ENCODE measurements at regions not wholly inside any gene's neighbourhood (a gene's known extent, or its start where the extent isn't known, plus 50 kb on each side); places are given as distances from the start of the nearest gene placed in this dataset.

DNA sequence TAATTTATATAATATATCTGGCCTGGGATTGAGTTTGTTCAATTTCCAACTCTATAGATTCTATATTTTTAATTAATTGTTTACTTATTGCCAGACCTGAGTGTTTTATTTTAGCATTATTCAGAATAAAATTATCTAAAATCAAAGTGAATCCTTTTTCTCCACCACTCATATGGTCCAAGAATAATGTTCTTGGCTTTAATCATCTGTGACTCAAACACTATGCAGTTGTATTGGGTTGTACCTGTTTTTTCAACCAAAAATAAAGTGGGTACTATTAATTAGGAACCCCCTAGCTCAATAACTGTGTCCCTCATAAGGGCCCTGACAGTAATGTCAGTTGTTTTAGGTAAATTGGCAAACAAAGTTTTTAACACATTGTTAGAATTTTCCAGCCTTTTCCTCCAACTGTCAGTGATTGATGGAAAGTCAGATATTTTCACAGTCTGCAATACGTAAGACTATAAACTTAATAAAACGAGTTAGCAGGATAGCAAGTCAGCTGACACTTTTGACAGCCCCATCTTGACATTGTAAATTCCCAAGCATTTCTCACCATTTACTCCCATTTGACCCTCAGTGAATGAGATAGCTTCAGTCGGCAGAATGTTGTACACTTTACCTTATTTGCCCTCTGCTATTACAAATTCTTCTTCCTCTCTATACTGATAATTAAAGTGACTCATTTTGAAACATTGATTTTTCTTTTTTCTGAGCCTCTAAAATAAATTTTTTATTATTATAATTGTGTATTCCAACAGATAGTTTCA is 587.4 kb downstream of the METTL4 start:
- DNase-seq = no peak

DNA sequence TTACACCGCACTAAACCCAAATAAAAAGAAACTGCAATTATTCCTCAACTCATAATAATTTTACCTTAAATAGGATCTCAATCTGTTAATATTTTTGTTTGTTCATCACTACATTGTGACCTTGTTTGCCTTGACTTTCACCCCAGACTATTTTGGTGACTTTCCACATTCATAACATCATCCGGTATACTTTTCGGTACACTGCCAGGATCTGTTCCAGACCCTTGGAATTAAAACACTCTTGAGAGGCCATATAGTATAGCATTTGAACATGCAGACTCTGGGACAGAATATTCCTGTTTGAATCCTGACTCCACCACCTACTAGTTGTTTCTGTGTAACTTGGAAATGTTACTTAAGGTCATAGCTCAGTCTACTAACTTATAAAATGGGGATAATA is 577.4 kb downstream of the METTL4 start:
- no peak for DNase-seq

DNA sequence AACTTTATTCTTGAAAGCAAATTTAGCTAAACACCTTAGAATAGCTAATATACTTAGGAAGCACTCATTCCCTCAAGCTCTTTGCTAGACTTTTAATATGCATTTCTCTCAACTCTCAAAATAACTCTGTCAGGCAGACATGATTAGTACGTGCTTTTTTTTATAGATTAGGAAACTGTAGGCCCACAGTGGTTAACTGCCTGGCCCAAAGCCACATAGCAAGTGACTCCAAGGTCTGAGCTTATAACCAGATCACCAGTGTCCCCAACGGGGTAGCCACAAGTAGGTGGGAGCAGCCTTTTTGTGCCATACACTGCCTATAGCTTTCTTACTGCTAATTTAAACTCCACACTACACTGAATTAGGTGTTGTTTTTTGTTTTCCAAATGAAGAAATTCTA is 576.8 kb downstream of the METTL4 start:
- DNase-seq = no peak

DNA sequence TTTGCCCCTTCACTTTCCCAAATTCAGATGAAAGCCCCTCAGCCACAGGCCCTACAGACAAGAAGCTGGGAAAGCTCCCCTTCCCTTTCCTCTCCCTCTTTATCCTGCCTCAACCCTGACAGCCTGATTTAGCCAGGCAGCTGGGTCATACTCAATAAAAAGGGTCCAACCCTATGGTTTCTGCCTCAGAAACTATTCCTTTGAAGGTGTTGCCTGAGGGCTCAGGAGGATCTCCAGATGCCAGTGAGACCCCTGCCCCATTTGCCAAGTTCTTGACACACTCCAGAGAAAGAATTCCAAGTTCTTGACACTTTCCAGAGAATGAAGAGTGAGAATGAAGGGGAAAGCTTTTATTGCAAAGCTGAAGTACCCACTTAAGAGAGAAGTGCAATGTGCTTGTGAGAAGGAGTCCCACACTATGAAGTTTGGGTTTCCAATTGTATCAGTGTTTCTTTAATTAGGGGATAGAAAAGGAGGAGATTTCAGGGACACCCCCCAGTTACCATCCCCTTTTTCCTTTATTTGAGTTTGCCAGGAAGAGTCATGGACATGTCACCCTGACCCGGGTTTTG is 576.2 kb downstream of the METTL4 start:
- DNase-seq = no peak

DNA sequence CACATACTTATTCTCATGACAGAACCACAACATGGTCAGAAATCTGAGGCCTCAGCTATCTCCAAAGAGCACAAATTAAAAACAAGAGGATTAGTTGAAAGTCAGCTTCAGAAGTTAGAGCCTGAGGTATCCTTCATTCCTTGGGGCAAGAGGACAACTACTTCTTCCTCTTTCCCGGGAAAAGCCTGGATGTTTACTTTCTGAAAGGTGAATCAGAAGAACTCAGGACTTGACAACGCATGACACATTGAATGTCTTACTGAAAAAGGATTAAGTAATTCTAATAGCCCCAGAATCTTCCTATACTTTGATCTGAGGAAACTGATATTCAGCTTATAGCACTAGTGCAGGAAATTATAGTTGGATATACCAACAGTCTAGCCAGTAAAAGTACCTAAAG is 573.2 kb downstream of the METTL4 start:
- no peak for DNase-seq

DNA sequence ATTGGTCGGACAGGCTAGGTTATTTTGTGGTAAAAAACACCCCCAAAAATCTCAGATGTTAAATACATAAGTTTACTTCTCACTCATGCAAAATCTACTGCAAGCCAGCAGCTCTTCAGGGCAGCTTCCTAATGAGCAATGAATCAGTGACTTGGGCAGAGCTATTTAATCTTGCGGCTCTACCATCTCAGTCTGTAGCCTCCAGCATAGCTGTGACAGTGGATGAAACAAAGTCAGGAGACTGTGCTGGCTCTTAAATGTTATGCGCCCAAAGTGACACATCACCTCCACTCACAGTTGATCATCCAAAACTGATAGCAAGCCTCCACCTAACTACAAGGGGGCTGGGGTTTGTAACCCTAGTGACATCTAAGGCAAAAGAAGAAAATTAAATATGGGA is 571.9 kb downstream of the METTL4 start:
- no peak for DNase-seq

DNA sequence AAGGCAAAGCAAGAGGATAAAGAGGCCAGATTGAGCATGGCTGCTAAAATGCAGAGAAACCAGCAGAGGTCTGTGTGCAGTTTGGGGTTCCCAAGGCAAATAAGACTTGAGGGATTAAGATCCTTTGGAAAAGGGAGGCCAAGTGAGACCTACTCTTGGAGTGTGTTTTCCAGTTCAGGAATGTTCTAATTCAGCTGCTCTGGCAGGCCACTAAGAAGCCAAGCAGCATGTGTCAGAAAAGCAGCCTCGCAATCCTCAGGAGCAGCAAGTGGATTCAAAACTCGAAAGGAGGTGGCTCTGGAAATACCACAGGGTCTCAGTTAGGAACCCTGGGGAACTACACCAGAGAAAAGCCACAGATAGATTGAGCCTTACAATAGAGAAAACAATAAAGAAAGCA is 569.2 kb downstream of the METTL4 start:
- DNase-seq = no peak

DNA sequence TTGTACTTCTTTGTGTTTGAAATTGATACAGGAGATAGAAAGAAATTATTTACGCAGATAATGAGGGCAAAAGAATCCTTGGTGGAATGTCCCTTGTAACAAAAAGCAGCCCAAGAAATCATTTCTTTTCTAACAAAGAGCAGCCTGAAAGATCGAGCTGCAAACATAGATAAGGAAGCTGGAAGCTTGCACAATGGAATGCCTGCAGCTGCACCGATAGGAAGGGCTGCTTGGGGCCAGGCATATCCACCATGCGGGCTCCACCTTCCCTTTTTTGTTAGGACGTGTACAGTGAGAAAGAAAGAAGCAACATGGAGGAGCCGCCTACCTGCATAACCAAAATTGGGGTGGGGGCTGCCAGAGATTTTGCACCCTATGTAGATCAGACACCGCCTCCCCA is 568.7 kb downstream of the METTL4 start:
- DNase-seq = no peak

DNA sequence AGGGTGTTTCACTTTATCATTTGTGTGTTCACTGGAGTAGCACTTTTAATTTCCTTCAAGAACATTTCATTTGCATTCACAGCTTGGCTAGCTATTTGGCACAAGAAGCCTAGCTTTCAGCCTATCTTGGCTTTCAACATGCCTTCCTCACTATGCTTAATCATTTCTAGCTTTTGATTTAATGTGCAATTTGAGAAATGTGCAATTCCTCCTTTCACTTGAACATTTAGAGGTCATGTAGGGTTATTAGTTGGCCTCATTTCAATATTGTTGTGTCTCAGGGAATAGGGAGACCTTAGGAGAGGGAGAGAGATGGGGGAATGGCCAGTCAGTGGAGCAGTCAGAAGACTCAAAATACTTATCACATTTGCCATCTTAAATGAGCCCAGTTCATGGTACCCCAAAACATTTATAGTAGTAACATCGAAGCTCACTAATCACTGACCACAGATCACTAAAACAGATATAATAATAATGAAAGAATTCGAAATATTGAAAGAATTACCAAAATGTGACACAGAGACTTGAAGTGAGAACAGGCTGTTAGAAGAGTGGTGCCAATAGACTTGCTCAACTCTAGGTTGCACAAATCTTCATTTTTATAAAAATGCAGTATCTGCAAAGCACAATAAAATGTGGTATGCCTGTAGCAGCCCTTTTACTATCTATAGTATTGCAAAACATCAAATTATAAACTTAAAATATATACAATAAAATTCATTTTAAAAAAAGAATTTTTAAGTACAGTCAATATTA is 561.2 kb downstream of the METTL4 start:
- DNase-seq = peak; percentile 17

DNA sequence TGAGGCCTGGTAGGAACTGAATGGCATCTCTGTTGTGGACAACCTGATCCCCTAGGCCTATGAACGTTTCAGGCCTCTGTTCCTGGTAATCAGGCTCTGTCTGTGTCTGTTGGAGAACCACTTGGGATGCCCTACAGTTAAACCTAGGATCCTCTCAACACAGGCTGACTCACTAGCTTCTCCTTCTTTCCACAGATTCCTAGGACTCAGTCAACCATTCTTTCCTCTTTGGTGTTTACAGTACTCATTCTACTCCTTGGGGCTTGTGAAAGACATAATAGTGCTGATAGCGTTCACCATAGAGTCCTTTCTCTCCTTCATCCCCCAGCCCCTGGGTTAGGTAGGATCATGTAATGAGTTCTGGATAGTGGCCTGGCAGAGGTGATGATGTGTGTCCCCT is 544.3 kb downstream of the METTL4 start:
- no peak for DNase-seq

DNA sequence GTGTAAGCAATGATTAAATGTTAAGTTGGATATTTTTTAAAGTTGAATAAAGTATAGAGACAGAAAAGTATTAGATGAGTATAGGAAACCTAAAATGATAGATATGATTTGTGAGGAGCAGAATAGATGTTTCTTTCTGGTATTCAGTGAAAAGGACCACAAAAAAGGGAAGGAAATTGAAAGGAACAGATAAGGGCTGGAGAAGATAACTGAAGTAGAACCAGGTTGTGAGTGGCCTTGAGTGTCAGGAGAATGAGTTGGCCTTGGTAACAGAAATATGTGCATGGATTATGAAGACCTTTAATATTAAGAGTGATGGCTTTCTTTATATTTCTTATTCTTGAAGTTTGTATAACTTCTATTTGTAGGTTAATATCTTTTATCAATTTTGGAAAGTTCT is 543.5 kb downstream of the METTL4 start:
- DNase-seq = no peak

DNA sequence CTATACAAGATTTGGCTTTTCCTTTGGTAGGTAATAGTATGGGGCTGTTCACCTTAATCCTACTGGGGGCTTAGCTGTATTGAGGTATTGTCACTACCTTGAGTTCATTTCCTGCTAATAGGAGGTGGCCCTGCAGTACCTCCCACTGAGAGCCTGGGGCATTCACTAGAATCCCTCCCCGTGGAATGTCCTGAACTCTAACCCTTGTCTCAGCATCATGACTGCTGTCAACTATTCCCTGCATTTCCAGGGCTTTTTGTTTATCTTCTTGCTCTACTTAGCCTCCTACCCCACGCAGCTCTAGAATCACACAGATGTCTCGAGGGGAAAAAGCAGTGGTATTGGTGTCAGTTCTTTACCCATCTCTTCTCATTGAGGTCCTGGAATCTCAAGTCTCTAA is 542.3 kb downstream of the METTL4 start:
- DNase-seq = no peak

DNA sequence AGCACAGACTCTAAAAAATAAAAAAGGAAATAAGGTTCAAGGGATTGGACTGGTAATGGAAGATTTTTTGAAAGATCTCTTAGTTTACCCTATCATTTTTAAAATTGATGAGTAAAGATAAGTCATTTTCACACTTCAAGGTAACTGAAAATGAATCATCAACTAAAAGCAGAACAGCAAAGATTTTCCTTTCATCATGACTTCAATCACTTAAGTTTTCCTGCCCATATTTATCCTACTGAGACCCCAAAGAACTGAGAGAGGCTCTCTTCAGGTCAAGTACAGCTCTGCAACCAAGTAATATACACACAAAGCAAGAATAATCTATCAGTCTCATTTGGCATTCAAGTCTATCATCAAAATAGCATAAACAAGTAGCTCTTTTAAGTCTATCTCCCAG is 540.7 kb downstream of the METTL4 start:
- no peak for DNase-seq

DNA sequence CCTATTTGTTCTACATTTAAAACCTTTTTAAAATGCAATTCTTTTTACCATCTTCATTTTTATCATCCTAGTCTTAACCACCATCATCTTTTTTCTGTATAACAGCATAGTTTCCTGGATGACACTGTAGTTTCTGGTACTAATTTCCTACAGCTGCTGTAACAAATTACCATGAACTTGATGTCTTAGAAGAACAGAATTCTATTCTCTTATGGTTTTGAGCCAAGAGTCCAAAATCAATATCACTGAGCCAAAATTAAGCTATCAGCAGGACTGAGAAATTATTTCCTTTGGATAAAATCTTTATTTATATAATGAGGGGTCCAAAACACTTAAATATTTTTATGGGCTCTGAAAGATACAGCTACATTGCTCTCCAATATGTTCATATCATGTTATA is 539.3 kb downstream of the METTL4 start:
- DNase-seq = no peak

DNA sequence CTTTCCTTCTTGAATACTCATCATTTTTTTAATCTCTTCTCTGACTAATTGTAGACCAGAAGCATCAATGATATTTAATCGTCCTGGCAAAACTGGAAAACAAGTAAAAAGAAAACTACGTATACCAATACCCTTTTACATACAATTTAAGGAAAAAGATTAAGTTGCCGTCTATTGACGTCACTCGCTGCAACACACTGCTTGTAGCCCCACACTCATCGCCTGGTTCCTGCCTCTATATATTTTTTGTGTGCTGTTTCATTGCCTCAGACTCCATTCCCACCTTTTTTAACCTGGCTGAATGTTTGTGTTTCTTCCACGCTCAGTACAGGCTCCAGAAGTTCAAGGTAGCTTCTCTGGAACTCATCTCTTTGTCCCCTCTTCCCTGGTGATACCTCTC is 536.2 kb downstream of the METTL4 start:
- DNase-seq = no peak

DNA sequence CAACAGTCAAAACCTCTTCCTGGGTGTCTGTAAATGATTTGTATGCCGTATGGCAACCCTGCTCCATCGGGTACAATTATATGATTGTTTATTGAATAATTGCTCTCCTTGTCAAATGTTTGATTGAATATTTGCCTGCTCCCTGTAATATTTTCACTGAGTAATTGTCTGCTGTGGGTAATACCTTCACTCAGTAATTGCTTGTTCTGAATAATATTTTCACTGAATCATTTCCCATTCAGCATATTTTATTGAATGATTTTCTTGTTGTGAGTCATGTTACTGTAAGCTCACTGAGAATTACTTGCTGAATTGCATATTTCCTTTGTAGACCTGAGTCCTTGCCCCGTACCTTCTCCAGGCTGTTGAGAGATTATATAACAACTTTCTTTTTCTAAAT is 535.2 kb downstream of the METTL4 start:
- DNase-seq = peak; percentile 26

DNA sequence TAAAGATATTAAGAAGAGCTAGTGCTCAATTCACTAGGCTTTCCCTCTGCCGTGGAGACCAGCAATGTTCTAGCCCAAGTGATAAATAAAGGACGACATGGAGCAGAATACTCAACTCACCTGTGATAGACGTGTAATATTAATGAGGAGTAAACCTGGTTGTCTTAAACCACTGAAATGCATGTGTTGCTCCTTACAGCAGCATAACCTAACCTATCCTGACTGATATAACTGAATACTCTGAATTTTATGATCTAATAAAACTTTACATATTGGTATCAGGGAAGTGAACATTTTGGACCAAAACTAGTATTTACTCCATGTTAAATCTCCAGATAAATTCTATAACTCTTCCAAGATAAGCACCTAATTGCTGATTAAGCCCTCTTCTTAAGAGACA is 531.0 kb downstream of the METTL4 start:
- DNase-seq = no peak

DNA sequence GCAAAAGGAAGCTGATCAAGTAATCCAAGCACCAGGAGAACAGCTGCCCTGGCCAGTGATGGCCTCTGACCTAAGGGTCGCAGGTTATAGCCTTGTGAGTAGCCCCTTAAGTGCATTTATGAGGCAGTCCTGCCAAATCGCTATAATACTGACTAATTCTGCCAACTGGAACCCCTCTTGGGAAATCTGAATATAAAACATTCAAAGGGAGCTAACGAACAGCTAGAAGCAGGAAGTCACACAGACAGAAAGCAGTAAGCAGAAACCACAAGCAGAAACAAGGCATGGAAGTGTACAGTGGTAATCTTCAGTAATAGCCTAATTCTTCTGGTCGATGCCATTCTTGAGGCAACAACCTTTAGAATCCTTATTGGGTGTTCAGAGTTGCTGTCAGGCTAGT is 521.3 kb downstream of the METTL4 start:
- DNase-seq = no peak

DNA sequence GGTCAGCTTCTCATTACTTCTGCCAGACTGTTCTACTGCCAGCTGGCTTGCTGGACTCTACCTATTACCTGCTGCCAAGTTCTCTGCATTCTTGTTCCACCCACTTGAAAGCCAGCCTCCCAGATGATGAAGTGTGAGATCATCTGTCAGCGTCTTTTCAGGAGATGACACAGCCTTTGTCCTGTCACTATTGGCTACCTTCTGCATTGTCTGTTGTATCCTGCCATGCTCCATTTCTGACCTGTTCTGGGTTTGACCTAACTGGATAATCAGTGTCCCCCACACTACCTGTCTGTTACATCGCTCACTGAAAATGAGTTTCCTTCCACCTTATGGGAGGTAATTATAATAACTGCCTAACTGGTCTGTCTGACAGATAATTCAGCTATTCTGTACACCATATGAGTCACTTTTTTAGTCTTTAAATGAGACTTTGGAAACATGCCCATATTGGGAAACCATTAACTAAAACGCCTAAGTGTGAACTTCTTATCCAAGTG is 520.6 kb downstream of the METTL4 start:
- DNase-seq = peak; percentile 57

DNA sequence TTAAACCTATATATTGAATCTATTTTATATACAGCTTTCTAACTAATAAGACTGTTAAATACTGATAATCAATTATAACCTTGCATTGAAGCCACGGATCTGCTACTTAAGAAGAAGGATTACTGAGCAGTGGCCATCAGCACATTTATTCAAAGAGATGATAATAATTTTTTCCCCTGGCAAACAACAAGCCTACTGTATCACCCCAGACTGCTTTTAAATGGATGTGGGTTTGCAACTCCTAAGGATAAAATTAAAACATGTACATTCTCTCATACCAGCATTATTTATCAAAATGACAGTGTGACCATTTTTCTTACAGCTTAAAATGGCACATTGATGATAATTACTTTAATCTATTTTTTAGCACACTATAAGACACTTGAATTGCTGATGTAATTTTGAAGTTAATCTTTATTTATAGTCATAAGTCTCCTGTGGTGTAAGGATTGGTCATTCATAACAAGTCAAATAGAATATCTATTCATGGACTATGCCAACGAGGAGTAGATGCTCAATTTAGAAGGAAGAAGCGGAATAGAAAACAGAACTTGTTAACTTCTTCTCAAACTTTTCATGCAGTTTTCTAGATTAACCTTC is 517.7 kb downstream of the METTL4 start:
- no peak for DNase-seq

DNA sequence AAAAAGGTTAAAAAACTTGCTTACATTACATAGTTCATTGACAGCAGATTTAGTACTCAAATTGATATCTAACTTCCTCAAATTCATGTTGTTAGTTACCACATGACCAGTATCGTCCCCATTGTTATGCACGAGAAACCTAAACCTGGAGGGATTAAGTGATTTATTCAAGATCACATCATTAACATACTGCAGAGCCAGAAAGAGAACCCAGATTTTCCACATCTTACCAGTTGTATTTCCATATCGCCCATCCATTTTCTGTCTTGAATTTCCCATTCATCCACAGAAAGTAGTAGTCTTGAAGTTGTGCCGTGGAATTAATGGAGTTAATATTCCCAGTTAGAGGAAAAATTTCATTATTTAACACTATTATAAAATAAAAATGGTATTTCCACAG is 512.0 kb downstream of the METTL4 start:
- DNase-seq = no peak

DNA sequence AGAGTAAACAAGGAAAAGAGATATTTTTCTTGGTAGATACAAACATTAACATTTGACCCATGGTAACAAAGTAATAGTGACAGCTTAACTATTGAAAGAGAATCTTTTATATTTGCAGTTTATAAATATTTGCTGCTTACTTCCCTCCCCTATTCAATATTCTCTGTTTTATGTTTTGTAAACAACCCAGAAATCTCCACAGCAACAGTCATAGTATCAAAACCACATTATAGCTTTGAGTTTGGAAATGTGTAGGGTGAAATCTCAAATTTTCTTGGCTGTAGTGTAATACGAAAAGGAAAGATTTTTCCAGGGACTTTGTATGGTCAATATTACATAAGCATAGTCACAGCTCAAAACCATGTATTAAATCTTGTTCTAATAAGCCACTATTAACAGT is 511.2 kb downstream of the METTL4 start:
- no peak for DNase-seq

DNA sequence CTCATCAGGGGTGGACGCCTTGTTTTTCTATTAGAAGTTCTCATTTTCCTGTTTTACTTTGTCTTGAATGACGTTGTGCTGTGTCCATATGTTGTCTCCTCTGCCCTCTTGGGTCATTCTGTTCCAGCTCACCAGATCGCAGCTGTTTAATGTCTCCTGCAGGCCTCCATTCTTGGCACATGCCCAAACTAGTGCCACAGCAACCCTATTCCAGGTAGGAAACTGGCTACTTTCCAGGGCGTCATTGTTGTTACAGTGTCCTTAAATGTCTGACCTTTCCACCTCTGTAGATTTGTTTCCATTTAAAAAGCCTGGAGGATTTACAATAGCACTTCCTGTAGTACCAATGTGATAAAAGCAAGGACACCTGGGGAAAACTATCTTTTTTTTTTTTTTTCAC is 500.7 kb downstream of the METTL4 start:
- no peak for DNase-seq

DNA sequence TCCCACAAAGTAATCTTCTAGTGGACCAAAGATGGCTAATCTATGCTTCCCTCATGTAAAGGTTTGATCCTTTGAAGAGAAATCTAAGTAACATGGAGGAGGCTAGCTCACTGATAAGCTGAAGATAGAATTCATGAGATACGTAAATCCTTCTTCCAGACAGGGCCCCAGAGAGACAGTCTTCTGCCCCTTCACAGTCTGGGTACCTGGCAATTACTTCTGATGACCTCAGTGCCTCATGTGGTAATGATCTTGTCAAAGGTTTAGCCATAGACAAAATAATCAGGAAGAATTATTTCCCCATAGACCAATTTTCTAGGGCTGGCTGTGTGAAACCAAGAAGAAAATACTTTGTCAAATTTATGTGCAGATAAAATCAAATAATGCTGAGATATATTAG is 495.8 kb downstream of the METTL4 start:
- DNase-seq = no peak
